ENCODE measurements at regions not wholly inside any gene's neighbourhood (a gene's known extent, or its start where the extent isn't known, plus 50 kb on each side); places are given as distances from the start of the nearest gene placed in this dataset.

- H3K4me1 Mint-ChIP-seq = no peaks in the 10 kb centered on the region
- H3K27ac Mint-ChIP-seq = no peak overlapping the region
- POLR2A ChIA-PET = no interaction called here
- H3K27me3 Mint-ChIP-seq = no peaks in the 10 kb centered on the region
- H3K9me3 Mint-ChIP-seq = no peaks in the 10 kb centered on the region
- no peak for ATAC-seq (ENCODE audit: low read depth)
- no peak for DNase-seq
- H3K4me3 Mint-ChIP-seq = no peak overlapping the region
- no peaks in the 10 kb centered on the region for H3K36me3 Mint-ChIP-seq
Measured at GRCh38 chr6:139680819-139681218, 306.4 kb upstream of the CITED2 start.

GRCh38 chr6:139679516-139680179, 305.2 kb upstream of the CITED2 start:
- H3K4me1 Mint-ChIP-seq = no peaks in the 10 kb centered on the region
- no peaks in the 10 kb centered on the region for H3K27me3 Mint-ChIP-seq
- H3K9me3 Mint-ChIP-seq = no peaks in the 10 kb centered on the region
- H3K36me3 Mint-ChIP-seq = no peaks in the 10 kb centered on the region
- no peak overlapping the region for H3K27ac Mint-ChIP-seq
- H3K4me3 Mint-ChIP-seq = no peak overlapping the region
- ATAC-seq (ENCODE audit: low read depth) (no peak), DNase-seq (no peak)
- POLR2A ChIA-PET = no interaction called here

- Mint-ChIP-seq H3K27ac (no peak overlapping the region), H3K4me3 (no peak overlapping the region), H3K9me3 (no peaks in the 10 kb centered on the region), H3K36me3 (no peaks in the 10 kb centered on the region), H3K27me3 (peaks cover 9% of the 10 kb centered on the region), H3K4me1 (no peaks in the 10 kb centered on the region)
- ATAC-seq (ENCODE audit: low read depth) (no peak), DNase-seq (no peak)
- POLR2A ChIA-PET = no interaction called here
Measured at GRCh38 chr6:139676718-139677117, 302.3 kb upstream of the CITED2 start.

GRCh38 chr6:139666284-139666683, 291.8 kb upstream of the CITED2 start:
- no peak overlapping the region for H3K27ac Mint-ChIP-seq
- no peak for DNase-seq
- no peaks in the 10 kb centered on the region for H3K27me3 Mint-ChIP-seq
- H3K4me1 Mint-ChIP-seq = no peaks in the 10 kb centered on the region
- peaks cover 3% of the 10 kb centered on the region for H3K9me3 Mint-ChIP-seq
- no peaks in the 10 kb centered on the region for H3K36me3 Mint-ChIP-seq
- ATAC-seq (ENCODE audit: low read depth) = no peak
- H3K4me3 Mint-ChIP-seq = no peak overlapping the region
- POLR2A ChIA-PET = no interaction called here

- Mint-ChIP-seq H3K4me1 (no peaks in the 10 kb centered on the region), H3K9me3 (peaks cover 3% of the 10 kb centered on the region), H3K27ac (no peak overlapping the region), H3K4me3 (no peak overlapping the region), H3K27me3 (peaks cover 3% of the 10 kb centered on the region), H3K36me3 (no peaks in the 10 kb centered on the region)
- POLR2A ChIA-PET = no interaction called here
- ATAC-seq (ENCODE audit: low read depth) = no peak
- DNase-seq = no peak
Measured at GRCh38 chr6:139663996-139664395, 289.5 kb upstream of the CITED2 start.

- Mint-ChIP-seq H3K9me3 (peaks cover 3% of the 10 kb centered on the region), H3K27ac (no peak overlapping the region), H3K27me3 (peaks cover 3% of the 10 kb centered on the region), H3K4me3 (no peak overlapping the region), H3K4me1 (no peaks in the 10 kb centered on the region), H3K36me3 (no peaks in the 10 kb centered on the region)
- DNase-seq (no peak), ATAC-seq (ENCODE audit: low read depth) (no peak)
- POLR2A ChIA-PET = no interaction called here
Measured at GRCh38 chr6:139659711-139660110, 285.3 kb upstream of the CITED2 start.

GRCh38 chr6:139659196-139659595, 284.7 kb upstream of the CITED2 start:
- Mint-ChIP-seq H3K4me3 (no peak overlapping the region), H3K27ac (no peak overlapping the region), H3K4me1 (no peaks in the 10 kb centered on the region), H3K36me3 (no peaks in the 10 kb centered on the region), H3K9me3 (peaks cover 2% of the 10 kb centered on the region), H3K27me3 (peaks cover 3% of the 10 kb centered on the region)
- POLR2A ChIA-PET = no interaction called here
- DNase-seq (no peak), ATAC-seq (ENCODE audit: low read depth) (no peak)

GRCh38 chr6:139657119-139657518, 282.7 kb upstream of the CITED2 start:
- Mint-ChIP-seq H3K9me3 (no peaks in the 10 kb centered on the region), H3K4me3 (no peak overlapping the region), H3K27me3 (peaks cover 3% of the 10 kb centered on the region), H3K36me3 (no peaks in the 10 kb centered on the region), H3K27ac (no peak overlapping the region), H3K4me1 (no peaks in the 10 kb centered on the region)
- no peak for DNase-seq
- ATAC-seq (ENCODE audit: low read depth) = no peak
- POLR2A ChIA-PET = interaction anchor here (0.5 kb wide), 1 partner anchor 287 kb away, joined by 5 read pairs; no protein-coding TSS in a partner anchor

- no peak overlapping the region for H3K4me3 Mint-ChIP-seq
- no peaks in the 10 kb centered on the region for H3K36me3 Mint-ChIP-seq
- no peak overlapping the region for H3K27ac Mint-ChIP-seq
- H3K4me1 Mint-ChIP-seq = no peaks in the 10 kb centered on the region
- no peak for DNase-seq
- H3K9me3 Mint-ChIP-seq = no peaks in the 10 kb centered on the region
- ATAC-seq (ENCODE audit: low read depth) = no peak
- POLR2A ChIA-PET = interaction anchor here (0.6 kb wide), 1 partner anchor 278 kb away, joined by 3 read pairs; no protein-coding TSS in a partner anchor
- peaks cover 3% of the 10 kb centered on the region for H3K27me3 Mint-ChIP-seq
Measured at GRCh38 chr6:139655783-139656705, 281.6 kb upstream of the CITED2 start.

GRCh38 chr6:139654888-139655782, 280.7 kb upstream of the CITED2 start:
- no peak overlapping the region for H3K27ac Mint-ChIP-seq
- ATAC-seq (ENCODE audit: low read depth) = no peak
- H3K9me3 Mint-ChIP-seq = no peaks in the 10 kb centered on the region
- POLR2A ChIA-PET = no interaction called here
- no peak for DNase-seq
- no peaks in the 10 kb centered on the region for H3K36me3 Mint-ChIP-seq
- peaks cover 3% of the 10 kb centered on the region for H3K27me3 Mint-ChIP-seq
- no peak overlapping the region for H3K4me3 Mint-ChIP-seq
- H3K4me1 Mint-ChIP-seq = no peaks in the 10 kb centered on the region

- ATAC-seq (ENCODE audit: low read depth) (no peak), DNase-seq (no peak)
- POLR2A ChIA-PET = no interaction called here
- no peaks in the 10 kb centered on the region for H3K4me1 Mint-ChIP-seq
- no peak overlapping the region for H3K27ac Mint-ChIP-seq
- no peaks in the 10 kb centered on the region for H3K9me3 Mint-ChIP-seq
- H3K36me3 Mint-ChIP-seq = no peaks in the 10 kb centered on the region
- no peak overlapping the region for H3K4me3 Mint-ChIP-seq
- no peaks in the 10 kb centered on the region for H3K27me3 Mint-ChIP-seq
Measured at GRCh38 chr6:139654309-139654708, 279.9 kb upstream of the CITED2 start.

- no peak overlapping the region for H3K27ac Mint-ChIP-seq
- H3K27me3 Mint-ChIP-seq = no peaks in the 10 kb centered on the region
- H3K4me1 Mint-ChIP-seq = no peaks in the 10 kb centered on the region
- no peak overlapping the region for H3K4me3 Mint-ChIP-seq
- H3K9me3 Mint-ChIP-seq = peaks cover 1% of the 10 kb centered on the region
- ATAC-seq (ENCODE audit: low read depth) (no peak), DNase-seq (no peak)
- POLR2A ChIA-PET = no interaction called here
- no peaks in the 10 kb centered on the region for H3K36me3 Mint-ChIP-seq
Measured at GRCh38 chr6:139653111-139653510, 278.7 kb upstream of the CITED2 start.

- POLR2A ChIA-PET = no interaction called here
- Mint-ChIP-seq H3K36me3 (no peaks in the 10 kb centered on the region), H3K9me3 (peaks cover 1% of the 10 kb centered on the region), H3K4me1 (no peaks in the 10 kb centered on the region), H3K27ac (no peak overlapping the region), H3K27me3 (no peaks in the 10 kb centered on the region), H3K4me3 (no peak overlapping the region)
- no peak for DNase-seq
- ATAC-seq (ENCODE audit: low read depth) = no peak
Measured at GRCh38 chr6:139650941-139651340, 276.5 kb upstream of the CITED2 start.

All from activated naive CD8-positive, alpha-beta T cell treated with anti-CD3 and anti-CD28 coated beads, Interleukin-2, amount 10 ng/mL, durations not matched to agents 7 days and 5 days (primary cell).